Ecto neural progenitor cell (in vitro differentiated cells): ENCODE measurements at regions not wholly inside any gene's neighbourhood (a gene's known extent, or its start where the extent isn't known, plus 50 kb on each side); places are given as distances from the start of the nearest gene placed in this dataset.

Experiments used
- DNase-seq: peaks from one replicate; pipeline ENCODE4 v3.0.0-alpha.2; 2018; ENCODE audit warnings: low spot score

- DNase-seq = no peak
Measured at GRCh38 chr2:106981491-106981890, 95.5 kb upstream of the ST6GAL2 start.

GRCh38 chr2:106982350-106982749 is 96.4 kb upstream of the ST6GAL2 start:
- no peak for DNase-seq

GRCh38 chr2:106983305-106983704 is 97.3 kb upstream of the ST6GAL2 start:
- no peak for DNase-seq

GRCh38 chr2:106988361-106988760 is 102.4 kb upstream of the ST6GAL2 start:
- DNase-seq = no peak

GRCh38 chr2:106990297-106990696 is 104.3 kb upstream of the ST6GAL2 start:
- DNase-seq = no peak

- DNase-seq = no peak
Measured at GRCh38 chr2:106991866-106992265, 105.9 kb upstream of the ST6GAL2 start.

- no peak for DNase-seq
Measured at GRCh38 chr2:106995556-106995955, 109.6 kb upstream of the ST6GAL2 start.

GRCh38 chr2:106996171-106996769 is 110.3 kb upstream of the ST6GAL2 start:
- no peak for DNase-seq

GRCh38 chr2:106997204-106997603 is 111.2 kb upstream of the ST6GAL2 start:
- DNase-seq = no peak

- no peak for DNase-seq
Measured at GRCh38 chr2:107001062-107001461, 115.1 kb upstream of the ST6GAL2 start.

GRCh38 chr2:107001551-107001950 is 115.6 kb upstream of the ST6GAL2 start:
- no peak for DNase-seq

- no peak for DNase-seq
Measured at GRCh38 chr2:107001964-107002696, 116.2 kb upstream of the ST6GAL2 start.

GRCh38 chr2:107002735-107003134 is 116.8 kb upstream of the ST6GAL2 start:
- no peak for DNase-seq

GRCh38 chr2:107005853-107006252 is 119.9 kb upstream of the ST6GAL2 start:
- no peak for DNase-seq

- no peak for DNase-seq
Measured at GRCh38 chr2:107006836-107007235, 120.9 kb upstream of the ST6GAL2 start.

- no peak for DNase-seq
Measured at GRCh38 chr2:107007927-107008326, 122.0 kb upstream of the ST6GAL2 start.

- no peak for DNase-seq
Measured at GRCh38 chr2:107008843-107009242, 122.9 kb upstream of the ST6GAL2 start.

GRCh38 chr2:107009275-107009674 is 123.3 kb upstream of the ST6GAL2 start:
- no peak for DNase-seq

- DNase-seq = no peak
Measured at GRCh38 chr2:107012714-107013306, 126.8 kb upstream of the ST6GAL2 start.

- DNase-seq = no peak
Measured at GRCh38 chr2:107013884-107014283, 127.9 kb upstream of the ST6GAL2 start.

GRCh38 chr2:107018366-107018765 is 132.4 kb upstream of the ST6GAL2 start:
- DNase-seq = no peak

- DNase-seq = no peak
Measured at GRCh38 chr2:107020392-107020791, 134.4 kb upstream of the ST6GAL2 start.

- no peak for DNase-seq
Measured at GRCh38 chr2:107024269-107024668, 138.3 kb upstream of the ST6GAL2 start.
